OCI-LY3 (cell line): ENCODE measurements at regions not wholly inside any gene's neighbourhood (a gene's known extent, or its start where the extent isn't known, plus 50 kb on each side); places are given as distances from the start of the nearest gene placed in this dataset.
"Not testable (repeated sequence)": the region's sequence is repeated elsewhere in the genome, so short reads cannot be mapped to it uniquely, and the experiment has no call there.

Experiments
- H2AFZ ChIP-seq: fragments of 200-600, 300-600 bp; shearing (Covaris generic); 2 replicates; pipeline ENCODE4 v1.6.0; 2014; ENCODE audit warnings: antibody characterized with exemption, low read depth, low read length
- H3K27ac ChIP-seq: fragments of 200-600, 300-600 bp; sonication (generic); 2 replicates; pipeline ENCODE4 v1.5.1; 2014; ENCODE audit warnings: mild to moderate bottlenecking, low read length, moderate library complexity, mixed read lengths
- H3K27me3 ChIP-seq: fragments of 200-600, 300-600 bp; sonication (generic); 2 replicates; pipeline ENCODE4 v1.6.1; 2014; ENCODE audit warnings: low read depth, low read length, mixed read lengths
- H3K36me3 ChIP-seq: fragments of 200-600, 300-600 bp; sonication (generic); replicated peaks from 2 replicates; pipeline ENCODE3; 2014; ENCODE audit warnings: low read depth, low read length, mixed read lengths
- H3K4me1 ChIP-seq: fragments of 300-600, 200-600 bp; sonication (generic); 2 replicates; pipeline ENCODE4 v1.6.1; 2014; ENCODE audit warnings: low read length, mixed read lengths
- H3K4me2 ChIP-seq: fragments of 200-600, 300-600 bp; sonication (generic); 2 replicates; pipeline ENCODE4 v1.6.1; 2014; ENCODE audit warnings: low read length, mixed read lengths
- H3K4me3 ChIP-seq: fragments of 300-600, 200-600 bp; sonication (generic); 2 replicates; pipeline ENCODE4 v1.5.1; 2014; ENCODE audit warnings: antibody characterized with exemption, mild to moderate bottlenecking, low read length, moderate library complexity
- H3K79me2 ChIP-seq: fragments of 300-600, 200-600 bp; shearing (Covaris generic); 2 replicates; pipeline ENCODE4 v1.6.1; 2014; ENCODE audit warnings: mild to moderate bottlenecking, low read length, mixed read lengths
- H3K9ac ChIP-seq: fragments of 300-600, 200-600 bp; shearing (Covaris generic); 2 replicates; pipeline ENCODE4 v1.6.0; 2014; ENCODE audit warnings: mild to moderate bottlenecking, low read length, moderate library complexity
- H3K9me3 ChIP-seq: fragments of 200-600, 300-600 bp; shearing (Covaris generic); 2 replicates; pipeline ENCODE4 v1.6.1; 2014; ENCODE audit warnings: low read length, mixed read lengths; ENCODE audit not compliant: insufficient read depth
- H4K20me1 ChIP-seq: fragments of 200-600, 300-600 bp; sonication (generic); 2 replicates; pipeline ENCODE4 v1.6.1; 2016; ENCODE audit warnings: low read length, mixed read lengths; ENCODE audit not compliant: insufficient read depth
- EZH2phosphoT487 ChIP-seq: fragments of 200-600 bp; shearing (Covaris generic); IDR thresholded peaks from 2 replicates; pipeline ENCODE4 v1.6.1; 2018; ENCODE audit warnings: antibody characterized with exemption, mixed run types, low read depth
- TF ChIP-seq, protein P1 (sequence below): fragments of 200-600, 300-600 bp; sonication (generic); IDR thresholded peaks from 2 replicates; pipeline ENCODE4 v1.5.1; 2014; ENCODE audit warnings: antibody characterized with exemption, low read length, low read depth

DNA sequence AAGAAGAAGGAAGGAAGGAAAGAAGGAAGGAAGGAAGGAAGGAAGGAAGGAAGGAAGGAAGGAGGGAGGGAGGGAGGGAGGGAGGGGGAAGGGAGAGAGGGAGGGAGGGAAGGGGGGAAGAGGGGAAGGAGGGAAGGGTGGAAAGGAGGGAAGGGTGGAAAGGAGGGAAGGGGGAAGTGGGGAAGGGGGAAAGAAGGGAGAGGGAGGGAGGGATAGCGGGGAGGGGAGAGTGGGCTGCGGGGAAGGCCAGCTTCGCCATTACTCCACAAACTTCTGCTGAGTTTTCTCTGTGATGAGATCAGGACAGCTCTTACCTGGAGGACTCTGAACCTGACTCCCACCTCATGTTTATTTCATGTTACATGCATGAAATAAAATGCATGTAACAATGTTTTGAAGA, 601.5 kb upstream of the FSHR start:
- Histone ChIP-seq H4K20me1 (no peaks in the 10 kb centered on the region), H3K27me3 (no peaks in the 10 kb centered on the region), H3K36me3 (no peaks in the 10 kb centered on the region), H3K9ac (no peak overlapping the region), H2AFZ (no peak overlapping the region), H3K9me3 (no peaks in the 10 kb centered on the region), H3K4me1 (no peaks in the 10 kb centered on the region), H3K27ac (no peak overlapping the region), H3K4me3 (no peak overlapping the region), H3K79me2 (no peaks in the 10 kb centered on the region), H3K4me2 (no peak overlapping the region)
- TF ChIP-seq EZH2phosphoT487 = no peak
- TF ChIP-seq, protein P1, sequence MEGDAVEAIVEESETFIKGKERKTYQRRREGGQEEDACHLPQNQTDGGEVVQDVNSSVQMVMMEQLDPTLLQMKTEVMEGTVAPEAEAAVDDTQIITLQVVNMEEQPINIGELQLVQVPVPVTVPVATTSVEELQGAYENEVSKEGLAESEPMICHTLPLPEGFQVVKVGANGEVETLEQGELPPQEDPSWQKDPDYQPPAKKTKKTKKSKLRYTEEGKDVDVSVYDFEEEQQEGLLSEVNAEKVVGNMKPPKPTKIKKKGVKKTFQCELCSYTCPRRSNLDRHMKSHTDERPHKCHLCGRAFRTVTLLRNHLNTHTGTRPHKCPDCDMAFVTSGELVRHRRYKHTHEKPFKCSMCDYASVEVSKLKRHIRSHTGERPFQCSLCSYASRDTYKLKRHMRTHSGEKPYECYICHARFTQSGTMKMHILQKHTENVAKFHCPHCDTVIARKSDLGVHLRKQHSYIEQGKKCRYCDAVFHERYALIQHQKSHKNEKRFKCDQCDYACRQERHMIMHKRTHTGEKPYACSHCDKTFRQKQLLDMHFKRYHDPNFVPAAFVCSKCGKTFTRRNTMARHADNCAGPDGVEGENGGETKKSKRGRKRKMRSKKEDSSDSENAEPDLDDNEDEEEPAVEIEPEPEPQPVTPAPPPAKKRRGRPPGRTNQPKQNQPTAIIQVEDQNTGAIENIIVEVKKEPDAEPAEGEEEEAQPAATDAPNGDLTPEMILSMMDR = no peak

DNA sequence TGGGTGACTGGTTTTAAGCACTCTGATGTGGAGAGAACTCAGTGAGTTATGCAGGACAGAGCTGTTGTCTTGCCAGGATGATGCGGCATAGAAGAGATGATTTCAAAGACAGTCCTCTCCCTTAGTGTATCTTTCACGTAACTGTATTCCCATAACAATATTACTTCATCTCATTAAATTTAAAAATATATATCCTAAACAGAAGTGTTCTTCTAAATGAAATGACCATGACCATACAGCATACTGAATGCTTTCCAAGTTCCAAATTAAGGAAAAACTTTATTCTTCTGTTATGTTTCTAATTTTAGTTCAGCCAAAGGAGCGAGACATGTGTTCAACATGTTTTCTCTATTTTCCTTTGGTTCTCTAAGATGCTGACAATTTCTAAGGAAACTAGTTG, 600.1 kb upstream of the FSHR start:
- Histone ChIP-seq H3K27ac (no peak overlapping the region), H3K79me2 (no peaks in the 10 kb centered on the region), H3K27me3 (no peaks in the 10 kb centered on the region), H3K9ac (no peak overlapping the region), H3K4me2 (no peak overlapping the region), H3K36me3 (no peaks in the 10 kb centered on the region), H3K4me1 (no peaks in the 10 kb centered on the region), H3K4me3 (no peak overlapping the region), H3K9me3 (no peaks in the 10 kb centered on the region), H4K20me1 (no peaks in the 10 kb centered on the region), H2AFZ (no peak overlapping the region)
- TF ChIP-seq, protein P1 = no peak
- no peak for TF ChIP-seq EZH2phosphoT487

DNA sequence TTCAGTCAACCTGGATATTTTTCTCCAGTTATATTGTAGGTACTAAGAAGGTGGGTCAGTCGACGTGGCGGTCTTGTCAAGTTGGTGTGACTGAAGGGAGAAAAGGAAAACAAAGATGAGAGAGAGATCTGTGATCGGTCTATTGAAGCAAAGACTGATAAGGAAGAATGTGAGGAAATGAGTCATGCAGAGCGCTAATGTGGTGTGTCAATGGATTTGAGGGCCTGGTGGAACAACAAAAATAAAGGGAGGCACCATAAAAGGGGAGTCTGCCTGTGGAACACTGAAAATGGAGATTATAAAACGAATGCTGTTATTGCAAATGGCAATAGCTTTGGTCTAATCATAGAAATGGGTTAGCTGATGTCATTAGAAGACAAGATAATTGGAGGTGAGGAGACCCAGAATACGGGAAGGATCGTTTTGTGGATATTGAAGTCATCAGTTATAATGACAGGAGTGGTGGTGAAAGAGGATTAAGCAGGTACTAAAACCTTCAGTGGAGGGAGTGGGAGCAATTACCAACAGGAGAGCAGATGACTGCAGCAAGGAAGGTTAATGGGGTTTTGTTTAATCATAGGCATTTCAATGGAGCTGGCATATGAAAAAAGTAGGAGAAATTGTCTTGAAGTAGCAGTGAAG, 599.1 kb upstream of the FSHR start:
- Histone ChIP-seq H3K9ac (no peak overlapping the region), H3K36me3 (no peaks in the 10 kb centered on the region), H3K4me2 (no peak overlapping the region), H3K4me1 (no peaks in the 10 kb centered on the region), H3K79me2 (no peaks in the 10 kb centered on the region), H3K27me3 (no peaks in the 10 kb centered on the region), H3K4me3 (no peak overlapping the region), H4K20me1 (no peaks in the 10 kb centered on the region), H3K9me3 (no peaks in the 10 kb centered on the region), H3K27ac (no peak overlapping the region), H2AFZ (no peak overlapping the region)
- TF ChIP-seq, protein P1 = no peak
- no peak for TF ChIP-seq EZH2phosphoT487

DNA sequence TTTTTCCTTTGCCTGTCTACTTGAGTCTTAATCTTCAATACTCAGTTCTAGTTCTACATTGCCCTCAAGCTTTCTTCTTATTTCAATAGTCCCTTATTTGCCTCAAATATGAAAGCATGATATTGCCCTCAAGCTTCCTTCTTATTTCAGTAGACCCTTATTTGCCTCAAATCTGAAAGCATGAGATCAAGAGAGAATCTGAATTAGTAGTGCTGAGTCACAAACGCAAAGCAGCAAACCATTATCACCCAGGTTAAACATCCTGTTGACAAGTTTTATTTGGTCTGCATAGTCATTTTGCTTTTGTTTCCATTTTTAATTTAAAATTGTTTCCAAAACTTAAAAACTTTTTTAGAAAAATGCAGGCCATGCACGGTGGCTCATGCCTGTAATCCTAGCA, 583.3 kb upstream of the FSHR start:
- TF ChIP-seq, protein P1 = no peak
- no peak for TF ChIP-seq EZH2phosphoT487
- no peak overlapping the region for H3K4me2 ChIP-seq

DNA sequence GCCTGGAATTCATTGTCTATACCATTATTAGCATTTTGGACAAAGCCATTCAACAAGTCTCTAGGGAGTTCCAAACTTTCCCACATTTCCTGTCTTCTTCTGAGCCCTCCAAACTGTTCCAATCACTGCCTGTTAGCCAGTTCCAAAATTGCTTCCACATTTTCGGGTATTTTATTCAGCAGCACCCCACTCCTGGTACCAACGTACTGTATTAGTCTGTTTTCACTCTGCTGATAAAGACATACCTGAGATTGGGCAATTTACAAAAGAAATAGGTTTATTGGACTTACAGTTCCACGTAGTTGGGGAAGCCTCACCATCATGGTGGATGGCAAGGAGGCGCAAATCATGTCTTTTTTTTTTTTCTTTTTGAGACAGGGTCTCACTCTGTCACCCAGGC, 578.6 kb upstream of the FSHR start:
- not testable (repeated sequence) for H3K9ac ChIP-seq, H3K9me3 ChIP-seq, H3K79me2 ChIP-seq, H3K27ac ChIP-seq, H3K4me1 ChIP-seq, H3K27me3 ChIP-seq, H3K4me3 ChIP-seq, H3K4me2 ChIP-seq, H3K36me3 ChIP-seq, H2AFZ ChIP-seq, H4K20me1 ChIP-seq

More for the DNA sequence above, 583.3 kb upstream of the FSHR start:
- H3K9ac ChIP-seq = no peak overlapping the region
- no peak overlapping the region for H3K4me3 ChIP-seq
- no peaks in the 10 kb centered on the region for H3K9me3 ChIP-seq
- no peak overlapping the region for H3K27ac ChIP-seq
- no peaks in the 10 kb centered on the region for H3K79me2 ChIP-seq
- no peak overlapping the region for H2AFZ ChIP-seq
- no peaks in the 10 kb centered on the region for H3K27me3 ChIP-seq
- H4K20me1 ChIP-seq = no peaks in the 10 kb centered on the region
- H3K4me1 ChIP-seq = no peaks in the 10 kb centered on the region
- no peaks in the 10 kb centered on the region for H3K36me3 ChIP-seq
